ENCODE measurements at regions not wholly inside any gene's neighbourhood (a gene's known extent, or its start where the extent isn't known, plus 50 kb on each side); places are given as distances from the start of the nearest gene placed in this dataset.

- H3K4me3 ChIP-seq (ENCODE audit: low read depth, low read length) = no peak overlapping the region
- ChIA-PET POLR2A (no interaction called here), CTCF (no interaction called here)
- no peaks in the 10 kb centered on the region for H3K36me3 ChIP-seq (ENCODE audit: control insufficient read depth in 2 of 2, insufficient read depth in 1 of 2, low read length in 2 of 2)
- H3K9me3 ChIP-seq (ENCODE audit: control insufficient read depth, insufficient read depth, low read depth, low read length) = no peaks in the 10 kb centered on the region
- H3K4me1 ChIP-seq (ENCODE audit: control insufficient read depth, insufficient read depth, low read length) = no peaks in the 10 kb centered on the region
- H3K27ac ChIP-seq (ENCODE audit: extremely low read depth, low read depth, low read length) = no peak overlapping the region
- TF ChIP-seq ZFHX2 (tag by site-specific recombination; conservative IDR thresholded peaks at IDR 0.05) (no peak), ATF2 (tag by site-specific recombination; IDR thresholded peaks at IDR 0.05; ENCODE audit: low read depth) (no peak), ZFP41 (tag by site-specific recombination; IDR thresholded peaks at IDR 0.05; ENCODE audit: borderline replicate concordance) (no peak), SETDB1 (IDR thresholded peaks at IDR 0.05; ENCODE audit: insufficient read length, low read length) (no peak), ZNF24 (tag by site-specific recombination; IDR thresholded peaks at IDR 0.05) (no peak), SCRT1 (tag by site-specific recombination; IDR thresholded peaks at IDR 0.05; ENCODE audit: borderline replicate concordance) (no peak), ZIC2 (tag by site-specific recombination; IDR thresholded peaks at IDR 0.05) (no peak), ZNF791 (tag by site-specific recombination; IDR thresholded peaks at IDR 0.05) (no peak), ZNF302 (tag by site-specific recombination; IDR thresholded peaks at IDR 0.05; ENCODE audit: low read depth) (no peak), ZNF518A (tag by site-specific recombination; conservative IDR thresholded peaks at IDR 0.05; ENCODE audit: low read depth) (no peak), ZNF362 (tag by site-specific recombination; IDR thresholded peaks at IDR 0.05) (no peak), ZBTB21 (tag by site-specific recombination; IDR thresholded peaks at IDR 0.05) (no peak), EGR2 (tag by site-specific recombination; IDR thresholded peaks at IDR 0.05; ENCODE audit: low read depth) (no peak)
These were observed 1102.8 kb upstream of the KLHL29 start for GRCh38 chr2:22282220-22282619.

- H3K27ac ChIP-seq (ENCODE audit: extremely low read depth, low read depth, low read length) = no peak overlapping the region
- TF ChIP-seq KLF7 (tag by site-specific recombination; IDR thresholded peaks at IDR 0.05; ENCODE audit: borderline replicate concordance) (no peak), ZBTB7A (tag by site-specific recombination; IDR thresholded peaks at IDR 0.05; ENCODE audit: low read depth) (no peak), ZNF157 (tag by site-specific recombination; IDR thresholded peaks at IDR 0.05) (no peak), ZNF596 (tag by site-specific recombination; IDR thresholded peaks at IDR 0.05) (no peak), PRDM10 (tag by site-specific recombination; IDR thresholded peaks at IDR 0.05) (no peak), ZNF133 (tag by site-specific recombination; IDR thresholded peaks at IDR 0.05) (no peak), ZNF549 (tag by site-specific recombination; IDR thresholded peaks at IDR 0.05) (no peak), BCL6B (tag by site-specific recombination; IDR thresholded peaks at IDR 0.05) (no peak), ZNF416 (tag by site-specific recombination; IDR thresholded peaks at IDR 0.05) (no peak), ZNF621 (tag by site-specific recombination; IDR thresholded peaks at IDR 0.05) (no peak), REPIN1 (tag by site-specific recombination; IDR thresholded peaks at IDR 0.05; ENCODE audit: low read depth) (no peak), GLIS2 (tag by site-specific recombination; IDR thresholded peaks at IDR 0.05) (no peak)
These were observed 1102.1 kb upstream of the KLHL29 start for GRCh38 chr2:22282916-22283315.

More at GRCh38 chr2:22282916-22283315, 1102.1 kb upstream of the KLHL29 start:
- Histone ChIP-seq H3K9me3 (ENCODE audit: control insufficient read depth, insufficient read depth, low read depth, low read length) (no peaks in the 10 kb centered on the region), H3K4me3 (ENCODE audit: low read depth, low read length) (no peak overlapping the region), H3K4me1 (ENCODE audit: control insufficient read depth, insufficient read depth, low read length) (no peaks in the 10 kb centered on the region), H3K36me3 (ENCODE audit: control insufficient read depth in 2 of 2, insufficient read depth in 1 of 2, low read length in 2 of 2) (no peaks in the 10 kb centered on the region)
- POLR2A ChIA-PET = no interaction called here
- CTCF ChIA-PET = no interaction called here

Data from HEK293 (cell line).